PC-9 (cell line): ENCODE measurements at regions not wholly inside any gene's neighbourhood (a gene's known extent, or its start where the extent isn't known, plus 50 kb on each side); places are given as distances from the start of the nearest gene placed in this dataset.
"Not testable (repeated sequence)": the region's sequence is repeated elsewhere in the genome, so short reads cannot be mapped to it uniquely, and the experiment has no call there.

Source experiments
- BruUV-seq: library from RNA; stranded (reverse); fragments of 400-500 nt; replicated peaks from 2 replicates; lab custom pipeline; 2021; lab: Mats Ljungman, UMichigan
- CTCF ChIA-PET: fragments of 300-600 bp; sonication (Branson Sonifier 250); formaldehyde crosslinking; loops from one replicate; lab custom pipeline; 2022; ENCODE audit warnings: antibody characterized with exemption; lab: Charles Lee
- POLR2A ChIA-PET: fragments of 300-600 bp; sonication (Branson Sonifier 250); formaldehyde crosslinking; loops from one replicate; lab custom pipeline; 2022; ENCODE audit warnings: antibody characterized with exemption; ENCODE audit not compliant: unreplicated experiment; lab: Charles Lee
- DNase-seq, 2 experiments: peaks; one replicate each; pipeline versions ENCODE4 v3.0.0 to v3.0.0-alpha.2; 2015 to 2022; ENCODE audit warnings: mixed read lengths in 1 of 2
- H2AFZ ChIP-seq: fragments of 200-600 bp; sonication (generic); 2 replicates; pipeline ENCODE4 v1.8.1; 2017; ENCODE audit warnings: antibody characterized with exemption
- H3F3A ChIP-seq: fragments of 200-600 bp; sonication (generic); 2 replicates; pipeline ENCODE4 v1.8.1; 2017; ENCODE audit warnings: antibody characterized with exemption, mild to moderate bottlenecking, low read depth; ENCODE audit not compliant: insufficient read depth
- H3K27ac ChIP-seq: fragments of 200-600 bp; sonication (generic); 2 replicates; pipeline ENCODE4 v1.6.1; 2016; ENCODE audit warnings: mixed run types
- H3K27me3 ChIP-seq: fragments of 200-600 bp; sonication (generic); 2 replicates; pipeline ENCODE4 v1.6.1; 2016; ENCODE audit warnings: low read depth, mixed run types; ENCODE audit not compliant: insufficient read depth
- H3K36me3 ChIP-seq: fragments of 200-600 bp; sonication (generic); 2 replicates; pipeline ENCODE4 v1.6.1; 2016; ENCODE audit warnings: low read depth, mixed run types
- H3K4me1 ChIP-seq: fragments of 200-600 bp; sonication (generic); replicated peaks from 2 replicates; pipeline ENCODE4 v1.6.1; 2016; ENCODE audit warnings: mixed run types; ENCODE audit not compliant: insufficient read depth
- H3K4me2 ChIP-seq: fragments of 200-600 bp; sonication (generic); 2 replicates; pipeline ENCODE4 v1.6.1; 2017; ENCODE audit warnings: mixed run types
- H3K4me3 ChIP-seq: fragments of 200-600 bp; sonication (generic); 2 replicates; pipeline ENCODE4 v1.6.1; 2016; ENCODE audit warnings: mixed run types
- H3K79me2 ChIP-seq: fragments of 200-600 bp; sonication (generic); 2 replicates; pipeline ENCODE4 v1.6.1; 2017; ENCODE audit warnings: low read depth, mixed run types
- H3K9me2 ChIP-seq: fragments of 200-600 bp; sonication (generic); 2 replicates; pipeline ENCODE4 v1.8.1; 2017; ENCODE audit warnings: mild to moderate bottlenecking; ENCODE audit not compliant: insufficient read depth
- H3K9me3 ChIP-seq: fragments of 200-600 bp; sonication (generic); 2 replicates; pipeline ENCODE4 v1.8.1; 2016; ENCODE audit warnings: low read depth; ENCODE audit not compliant: insufficient read depth
- H4K20me1 ChIP-seq: fragments of 200-600 bp; sonication (generic); 2 replicates; pipeline ENCODE4 v1.8.1; 2017; ENCODE audit not compliant: insufficient read depth
- EZH2 ChIP-seq: fragments of 200-600 bp; sonication (generic); IDR thresholded peaks from 2 replicates; pipeline ENCODE4 v1.8.0; 2017; ENCODE audit warnings: antibody characterized with exemption, low read depth
- intact Hi-C: fragments of 100-400 bp; cut with micrococcal nuclease; formaldehyde crosslinking; loops from one replicate; pipeline ENCODE4 v1.10.0; 2022; ENCODE audit not compliant: unreplicated experiment
- TF ChIP-seq, protein P1 (sequence below): fragments of 200-600 bp; sonication (generic); conservative IDR thresholded peaks from 2 replicates; pipeline ENCODE4 v1.6.1; 2017; ENCODE audit warnings: mixed run types, antibody characterized with exemption, mild to moderate bottlenecking, moderate library complexity

DNA sequence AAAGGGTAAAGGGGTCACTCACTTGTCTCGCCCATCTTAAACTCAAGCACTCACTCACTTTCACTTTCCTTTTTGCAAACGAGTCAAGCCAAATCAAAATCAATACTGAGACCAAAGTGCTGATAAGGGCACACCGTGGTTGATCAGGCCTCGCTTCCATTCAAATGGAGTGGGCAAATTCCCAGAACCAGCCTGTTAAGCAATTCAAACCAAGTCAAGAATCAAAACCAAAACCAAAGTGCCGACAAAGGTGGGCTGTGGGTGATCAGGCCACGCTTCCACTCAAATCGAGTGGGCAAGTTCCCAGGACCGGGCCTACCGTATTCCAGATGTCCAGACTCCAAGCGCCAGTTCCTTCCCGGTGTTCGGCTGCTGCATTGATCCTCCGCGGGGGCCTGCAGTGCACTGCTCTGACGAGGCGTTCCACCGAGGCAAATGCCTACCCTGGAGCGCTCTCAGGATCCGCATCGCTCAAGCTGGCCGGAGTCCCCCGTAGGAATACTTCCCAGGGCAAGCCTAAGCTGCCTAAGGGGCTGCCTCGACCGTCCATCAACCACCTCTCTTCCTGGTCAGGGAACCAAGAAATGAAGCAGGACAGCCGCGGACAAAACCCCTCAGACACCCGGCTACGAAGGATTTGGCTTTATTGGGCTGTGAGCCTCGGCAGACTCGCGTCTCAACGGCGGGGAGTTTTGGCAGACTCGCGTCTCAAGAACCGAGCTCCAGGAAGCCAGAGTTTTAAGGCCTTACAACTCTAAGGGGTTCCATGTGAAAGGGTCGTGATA, 89.9 kb upstream of the SLC1A4 start:
- no peaks in the 10 kb centered on the region for H3K9me2 ChIP-seq
- H3F3A ChIP-seq, result no peaks in the 10 kb centered on the region
- intact Hi-C loops, result no loop called here
- H3K79me2 ChIP-seq, result no peaks in the 10 kb centered on the region
- no peaks in the 10 kb centered on the region for H3K4me1 ChIP-seq
- H2AFZ ChIP-seq, result no peak overlapping the region
- H3K27ac ChIP-seq, result no peak overlapping the region
- H3K36me3 ChIP-seq, result no peaks in the 10 kb centered on the region
- TF ChIP-seq, protein P1, sequence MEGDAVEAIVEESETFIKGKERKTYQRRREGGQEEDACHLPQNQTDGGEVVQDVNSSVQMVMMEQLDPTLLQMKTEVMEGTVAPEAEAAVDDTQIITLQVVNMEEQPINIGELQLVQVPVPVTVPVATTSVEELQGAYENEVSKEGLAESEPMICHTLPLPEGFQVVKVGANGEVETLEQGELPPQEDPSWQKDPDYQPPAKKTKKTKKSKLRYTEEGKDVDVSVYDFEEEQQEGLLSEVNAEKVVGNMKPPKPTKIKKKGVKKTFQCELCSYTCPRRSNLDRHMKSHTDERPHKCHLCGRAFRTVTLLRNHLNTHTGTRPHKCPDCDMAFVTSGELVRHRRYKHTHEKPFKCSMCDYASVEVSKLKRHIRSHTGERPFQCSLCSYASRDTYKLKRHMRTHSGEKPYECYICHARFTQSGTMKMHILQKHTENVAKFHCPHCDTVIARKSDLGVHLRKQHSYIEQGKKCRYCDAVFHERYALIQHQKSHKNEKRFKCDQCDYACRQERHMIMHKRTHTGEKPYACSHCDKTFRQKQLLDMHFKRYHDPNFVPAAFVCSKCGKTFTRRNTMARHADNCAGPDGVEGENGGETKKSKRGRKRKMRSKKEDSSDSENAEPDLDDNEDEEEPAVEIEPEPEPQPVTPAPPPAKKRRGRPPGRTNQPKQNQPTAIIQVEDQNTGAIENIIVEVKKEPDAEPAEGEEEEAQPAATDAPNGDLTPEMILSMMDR, result no peak
- no TSS peak for BruUV-seq
- H3K9me3 ChIP-seq, result no peaks in the 10 kb centered on the region
- no peak for DNase-seq
- no peak overlapping the region for H3K4me3 ChIP-seq
- no peaks in the 10 kb centered on the region for H4K20me1 ChIP-seq
- no peak overlapping the region for H3K4me2 ChIP-seq
- H3K27me3 ChIP-seq, result no peaks in the 10 kb centered on the region
- ChIA-PET CTCF (no interaction called here), POLR2A (no interaction called here)

DNA sequence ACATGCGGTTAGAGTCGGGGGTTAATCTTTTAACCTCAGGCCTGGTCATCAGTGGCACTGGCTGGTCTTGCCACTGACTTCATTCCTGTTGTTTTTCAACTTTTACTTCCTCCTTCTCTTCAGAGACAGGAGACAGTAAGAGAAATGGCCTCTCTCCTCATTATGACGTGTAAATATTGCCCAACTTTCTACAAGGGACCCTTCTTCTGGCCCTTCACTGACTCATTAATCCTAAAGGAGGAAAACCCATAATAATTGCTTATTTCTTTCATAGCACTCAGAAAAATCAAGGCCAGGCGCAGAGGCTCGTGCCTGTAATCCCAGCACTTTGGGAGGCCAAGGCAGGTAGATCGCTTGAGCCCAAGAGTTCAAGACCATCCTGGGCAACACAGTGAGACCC, 89.3 kb upstream of the SLC1A4 start:
- DNase-seq, result peak in 1 of 2 experiments; percentile 58
- CTCF ChIA-PET, POLR2A ChIA-PET, H3K4me3 ChIP-seq, H3K9me3 ChIP-seq, H3K36me3 ChIP-seq, BruUV-seq, H2AFZ ChIP-seq, H3K27me3 ChIP-seq, H4K20me1 ChIP-seq, intact Hi-C loops, H3K4me1 ChIP-seq, H3F3A ChIP-seq, H3K79me2 ChIP-seq, H3K9me2 ChIP-seq, H3K4me2 ChIP-seq, H3K27ac ChIP-seq: not testable (repeated sequence)

DNA sequence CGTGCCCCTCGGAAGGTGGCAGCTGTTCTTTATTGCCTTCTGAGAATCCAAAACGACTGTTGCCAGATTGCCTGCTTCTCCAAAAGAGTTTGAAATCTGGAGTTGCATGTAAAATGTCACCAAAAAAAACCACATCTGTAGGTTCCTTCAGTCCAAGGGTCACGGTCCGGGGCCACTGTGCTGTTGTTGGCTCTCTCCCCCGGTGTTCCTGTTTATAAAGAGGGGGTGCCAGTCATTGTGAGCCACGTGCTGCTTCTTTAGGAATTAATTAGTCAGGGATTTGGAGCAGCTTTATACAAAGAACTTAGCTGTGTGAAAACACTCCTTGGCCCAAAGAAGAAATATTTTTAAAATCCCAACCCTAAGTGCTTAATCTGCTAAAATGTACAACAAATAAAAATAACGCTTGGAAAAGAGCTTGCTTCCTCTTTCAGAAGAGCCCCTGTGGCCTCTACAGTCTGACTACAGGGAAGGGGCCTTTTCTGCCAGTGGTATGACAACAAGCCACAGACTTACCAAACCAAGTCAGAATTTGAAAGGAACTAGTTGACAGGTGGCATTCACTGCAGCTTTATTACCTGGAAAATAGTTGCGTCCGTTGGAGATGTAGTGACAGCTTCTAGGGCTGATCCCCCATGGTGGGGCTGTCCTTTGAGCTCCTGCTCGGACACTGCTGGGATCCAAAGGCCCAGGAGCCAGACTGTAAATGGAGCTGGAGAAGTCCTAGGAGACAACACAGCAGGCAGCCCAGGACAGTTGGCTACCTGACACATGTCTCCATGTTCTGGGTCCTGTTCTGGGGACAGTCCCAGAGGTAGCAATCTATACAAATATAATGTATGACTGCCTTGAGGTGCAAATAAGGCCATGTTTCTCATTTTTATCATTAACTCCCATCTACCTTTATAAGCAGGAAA, 84.5 kb upstream of the SLC1A4 start:
- no peaks in the 10 kb centered on the region for H3K36me3 ChIP-seq
- no peaks in the 10 kb centered on the region for H4K20me1 ChIP-seq
- intact Hi-C loops, result no loop called here
- no peak overlapping the region for H3K27ac ChIP-seq
- no peak for DNase-seq
- ChIA-PET POLR2A (interaction anchor here (0.7 kb wide), 1 partner anchor 631 kb away, joined by 5 read pairs; no protein-coding TSS in a partner anchor), CTCF (interaction anchor here (0.5 to 0.6 kb wide), 2 partner anchors 242 to 262 kb away, joined by 3 read pairs; no protein-coding TSS in a partner anchor)
- no peaks in the 10 kb centered on the region for H3K9me2 ChIP-seq
- H3K27me3 ChIP-seq, result no peaks in the 10 kb centered on the region
- TF ChIP-seq, protein P1, result no peak
- no peak for TF ChIP-seq EZH2
- no peak overlapping the region for H3K4me2 ChIP-seq
- H3F3A ChIP-seq, result peaks cover 6% of the 10 kb centered on the region; the same call in 1 of the 2 replicates
- no peaks in the 10 kb centered on the region for H3K9me3 ChIP-seq
- H3K4me3 ChIP-seq, result no peak overlapping the region
- no TSS peak for BruUV-seq
- no peaks in the 10 kb centered on the region for H3K79me2 ChIP-seq
- H2AFZ ChIP-seq, result no peak overlapping the region
- H3K4me1 ChIP-seq, result peaks cover 9% of the 10 kb centered on the region
